ENCODE measurements at regions not wholly inside any gene's neighbourhood (a gene's known extent, or its start where the extent isn't known, plus 50 kb on each side); places are given as distances from the start of the nearest gene placed in this dataset.
"Not testable (repeated sequence)": the region's sequence is repeated elsewhere in the genome, so short reads cannot be mapped to it uniquely, and the experiment has no call there.

- H3K9ac ChIP-seq (ENCODE audit: low read length); H3K36me3 ChIP-seq (ENCODE audit: control insufficient read depth in 1 of 2, insufficient read depth in 2 of 2, low read length in 2 of 2); H4K8ac ChIP-seq (ENCODE audit: low read depth, low read length); H3K27me3 ChIP-seq (ENCODE audit: insufficient read depth, low read length); H2AK5ac ChIP-seq (ENCODE audit: low read length); H3K79me1 ChIP-seq (ENCODE audit: low read length); H3K23ac ChIP-seq (ENCODE audit: low read length); H4K12ac ChIP-seq (ENCODE audit: low read depth, low read length); DNase-seq; H2BK12ac ChIP-seq (ENCODE audit: low read length); H2BK120ac ChIP-seq (ENCODE audit: insufficient read depth, low read length, poor library complexity); H3K4me3 ChIP-seq (ENCODE audit: low read depth, low read length); H2BK5ac ChIP-seq (ENCODE audit: low read depth, low read length, poor library complexity); H3K27ac ChIP-seq (ENCODE audit: low read depth, low read length); H3K18ac ChIP-seq (ENCODE audit: low read length); H3K4ac ChIP-seq (ENCODE audit: low read depth, low read length); H2AFZ ChIP-seq (ENCODE audit: insufficient read depth, low read length, poor library complexity); H3K14ac ChIP-seq (ENCODE audit: low read length); H3K79me2 ChIP-seq (ENCODE audit: control insufficient read depth, insufficient read depth, low read length, poor library complexity); H3K4me2 ChIP-seq (ENCODE audit: low read length); H4K91ac ChIP-seq (ENCODE audit: low read depth, low read length); H3K9me3 ChIP-seq (ENCODE audit: insufficient read depth, low read depth, low read length): not testable (repeated sequence)
- H3K4me1 ChIP-seq (ENCODE audit: control insufficient read depth in 1 of 2, insufficient read depth in 2 of 2, low read length in 2 of 2) = peaks cover 10 to 11% of the 10 kb centered on the region in 2 experiments
- WGBS (ENCODE audit: extremely low coverage, insufficient coverage, insufficient read length) = no CpG with 5 or more reads among the region's 14 CpGs
Measured at GRCh38 chr12:131216587-131216986, 262.9 kb downstream of the ADGRD1 start.

- Histone ChIP-seq H4K91ac (ENCODE audit: low read depth, low read length) (no peak overlapping the region), H2BK12ac (ENCODE audit: low read length) (no peak overlapping the region), H3K18ac (ENCODE audit: low read length) (no peak overlapping the region), H3K9ac (ENCODE audit: low read length) (no peak overlapping the region), H2AFZ (ENCODE audit: insufficient read depth, low read length, poor library complexity) (no peak overlapping the region), H3K23ac (ENCODE audit: low read length) (no peak overlapping the region), H3K36me3 (ENCODE audit: control insufficient read depth in 1 of 2, insufficient read depth in 2 of 2, low read length in 2 of 2) (no peaks in the 10 kb centered on the region), H3K14ac (ENCODE audit: low read length) (no peak overlapping the region), H3K79me2 (ENCODE audit: control insufficient read depth, insufficient read depth, low read length, poor library complexity) (no peaks in the 10 kb centered on the region), H2AK5ac (ENCODE audit: low read length) (no peak overlapping the region), H3K4ac (ENCODE audit: low read depth, low read length) (no peak overlapping the region), H3K27me3 (ENCODE audit: insufficient read depth, low read length) (no peaks in the 10 kb centered on the region), H4K8ac (ENCODE audit: low read depth, low read length) (no peak overlapping the region), H4K12ac (ENCODE audit: low read depth, low read length) (no peak overlapping the region), H2BK5ac (ENCODE audit: low read depth, low read length, poor library complexity) (no peak overlapping the region), H2BK120ac (ENCODE audit: insufficient read depth, low read length, poor library complexity) (no peak overlapping the region), H3K4me1 (ENCODE audit: control insufficient read depth in 1 of 2, insufficient read depth in 2 of 2, low read length in 2 of 2) (peaks cover 10 to 11% of the 10 kb centered on the region in 2 experiments), H3K9me3 (ENCODE audit: insufficient read depth, low read depth, low read length) (peaks cover 2% of the 10 kb centered on the region), H3K27ac (ENCODE audit: low read depth, low read length) (no peak overlapping the region), H3K4me3 (ENCODE audit: low read depth, low read length) (peak overlapping the region; percentile 20), H3K4me2 (ENCODE audit: low read length) (no peak overlapping the region), H3K79me1 (ENCODE audit: low read length) (no peaks in the 10 kb centered on the region)
- WGBS (ENCODE audit: extremely low coverage, insufficient coverage, insufficient read length) = no CpG with 5 or more reads among the region's 22 CpGs
- no peak for DNase-seq
Measured at GRCh38 chr12:131217024-131217586, 263.4 kb downstream of the ADGRD1 start.

DNA sequence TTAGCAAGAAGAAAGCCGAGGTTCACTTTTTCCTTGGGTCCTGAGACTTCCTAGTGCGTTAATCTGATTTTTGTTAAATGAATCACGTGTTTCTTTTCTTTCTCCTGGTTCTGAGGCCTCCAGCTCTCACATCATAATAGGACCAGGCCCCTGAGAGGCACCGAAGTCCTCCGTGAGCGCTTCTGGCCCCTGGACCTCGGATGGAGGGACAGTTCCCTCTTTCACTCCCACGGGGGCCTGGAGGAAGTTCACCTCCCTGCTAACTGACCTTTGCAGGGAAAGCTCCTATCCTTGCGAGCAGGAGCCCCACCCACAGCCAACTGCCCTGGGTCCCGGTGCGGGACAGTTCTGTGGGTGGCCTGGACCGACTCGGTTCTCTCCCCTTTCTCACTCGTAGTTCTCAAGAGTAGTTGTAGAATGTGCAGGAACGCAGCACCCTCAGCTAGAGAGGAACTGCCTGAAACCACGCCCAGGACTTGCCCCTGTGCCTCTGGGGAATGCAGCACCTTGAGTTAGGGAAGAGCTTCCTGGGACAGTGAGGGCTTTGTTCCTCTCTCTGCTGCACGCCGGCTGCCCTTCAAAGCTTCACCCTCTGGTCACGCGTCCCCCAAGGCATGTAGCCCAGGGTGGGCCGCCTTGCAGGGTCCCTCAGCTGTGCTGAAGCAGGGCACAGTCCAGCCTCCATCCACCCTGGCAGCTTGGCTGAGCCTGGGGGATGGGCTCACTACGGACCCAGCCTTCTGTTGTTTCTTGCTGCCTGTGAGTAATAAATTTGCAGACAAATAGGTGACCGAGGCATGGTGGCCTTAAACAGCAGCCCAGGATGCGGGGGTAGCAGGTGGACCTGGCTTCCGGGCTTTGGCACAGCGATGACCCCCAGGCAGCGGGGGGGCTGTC is 264.6 kb downstream of the ADGRD1 start:
- H3K27me3 ChIP-seq (ENCODE audit: insufficient read depth, low read length) = no peaks in the 10 kb centered on the region
- no peak overlapping the region for H3K23ac ChIP-seq (ENCODE audit: low read length)
- no peak overlapping the region for H3K4ac ChIP-seq (ENCODE audit: low read depth, low read length)
- H3K4me1 ChIP-seq (ENCODE audit: control insufficient read depth in 1 of 2, insufficient read depth in 2 of 2, low read length in 2 of 2) = peaks cover 10 to 11% of the 10 kb centered on the region in 2 experiments
- H3K14ac ChIP-seq (ENCODE audit: low read length) = no peak overlapping the region
- peak in 1 of 2 donors; percentile 3 for DNase-seq
- peaks cover 2% of the 10 kb centered on the region for H3K9me3 ChIP-seq (ENCODE audit: insufficient read depth, low read depth, low read length)
- no peak overlapping the region for H3K27ac ChIP-seq (ENCODE audit: low read depth, low read length)
- no peak overlapping the region for H3K4me3 ChIP-seq (ENCODE audit: low read depth, low read length)
- no peaks in the 10 kb centered on the region for H3K36me3 ChIP-seq (ENCODE audit: control insufficient read depth in 1 of 2, insufficient read depth in 2 of 2, low read length in 2 of 2)
- H2BK120ac ChIP-seq (ENCODE audit: insufficient read depth, low read length, poor library complexity) = no peak overlapping the region
- H3K79me2 ChIP-seq (ENCODE audit: control insufficient read depth, insufficient read depth, low read length, poor library complexity) = no peaks in the 10 kb centered on the region
- no peak overlapping the region for H2AFZ ChIP-seq (ENCODE audit: insufficient read depth, low read length, poor library complexity)
- no peak overlapping the region for H2BK12ac ChIP-seq (ENCODE audit: low read length)
- H2BK5ac ChIP-seq (ENCODE audit: low read depth, low read length, poor library complexity) = no peak overlapping the region
- H3K79me1 ChIP-seq (ENCODE audit: low read length) = no peaks in the 10 kb centered on the region
- no peak overlapping the region for H3K18ac ChIP-seq (ENCODE audit: low read length)
- H4K91ac ChIP-seq (ENCODE audit: low read depth, low read length) = no peak overlapping the region
- no peak overlapping the region for H3K4me2 ChIP-seq (ENCODE audit: low read length)
- H2AK5ac ChIP-seq (ENCODE audit: low read length) = no peak overlapping the region
- no CpG with 5 or more reads among the region's 27 CpGs for WGBS (ENCODE audit: extremely low coverage, insufficient coverage, insufficient read length)
- no peak overlapping the region for H4K8ac ChIP-seq (ENCODE audit: low read depth, low read length)
- H3K9ac ChIP-seq (ENCODE audit: low read length) = no peak overlapping the region
- H4K12ac ChIP-seq (ENCODE audit: low read depth, low read length) = no peak overlapping the region

GRCh38 chr12:131218923-131219669 is 265.4 kb downstream of the ADGRD1 start:
- no peaks in the 10 kb centered on the region for H3K79me2 ChIP-seq (ENCODE audit: control insufficient read depth, insufficient read depth, low read length, poor library complexity)
- peaks cover 10 to 11% of the 10 kb centered on the region in 2 experiments for H3K4me1 ChIP-seq (ENCODE audit: control insufficient read depth in 1 of 2, insufficient read depth in 2 of 2, low read length in 2 of 2)
- no peak overlapping the region for H2BK12ac ChIP-seq (ENCODE audit: low read length)
- no peaks in the 10 kb centered on the region for H3K79me1 ChIP-seq (ENCODE audit: low read length)
- no peak overlapping the region for H3K14ac ChIP-seq (ENCODE audit: low read length)
- H3K9me3 ChIP-seq (ENCODE audit: insufficient read depth, low read depth, low read length) = peaks cover 2% of the 10 kb centered on the region
- no CpG with 5 or more reads among the region's 15 CpGs for WGBS (ENCODE audit: extremely low coverage, insufficient coverage, insufficient read length)
- H2AFZ ChIP-seq (ENCODE audit: insufficient read depth, low read length, poor library complexity) = no peak overlapping the region
- no peak overlapping the region for H3K27ac ChIP-seq (ENCODE audit: low read depth, low read length)
- H3K27me3 ChIP-seq (ENCODE audit: insufficient read depth, low read length) = no peaks in the 10 kb centered on the region
- H3K4me3 ChIP-seq (ENCODE audit: low read depth, low read length) = no peak overlapping the region
- H2BK5ac ChIP-seq (ENCODE audit: low read depth, low read length, poor library complexity) = no peak overlapping the region
- H3K4me2 ChIP-seq (ENCODE audit: low read length) = no peak overlapping the region
- no peak overlapping the region for H3K4ac ChIP-seq (ENCODE audit: low read depth, low read length)
- no peak for DNase-seq
- no peak overlapping the region for H4K8ac ChIP-seq (ENCODE audit: low read depth, low read length)
- no peak overlapping the region for H4K12ac ChIP-seq (ENCODE audit: low read depth, low read length)
- H3K23ac ChIP-seq (ENCODE audit: low read length) = no peak overlapping the region
- no peak overlapping the region for H2BK120ac ChIP-seq (ENCODE audit: insufficient read depth, low read length, poor library complexity)
- H2AK5ac ChIP-seq (ENCODE audit: low read length) = no peak overlapping the region
- no peak overlapping the region for H3K9ac ChIP-seq (ENCODE audit: low read length)
- H3K18ac ChIP-seq (ENCODE audit: low read length) = no peak overlapping the region
- no peak overlapping the region for H4K91ac ChIP-seq (ENCODE audit: low read depth, low read length)
- H3K36me3 ChIP-seq (ENCODE audit: control insufficient read depth in 1 of 2, insufficient read depth in 2 of 2, low read length in 2 of 2) = no peaks in the 10 kb centered on the region

Data from trophoblast cell (in vitro differentiated cells and primary cell).